GM18517 (cell line): ENCODE measurements at regions not wholly inside any gene's neighbourhood (a gene's known extent, or its start where the extent isn't known, plus 50 kb on each side); places are given as distances from the start of the nearest gene placed in this dataset.
"Not testable (repeated sequence)": the region's sequence is repeated elsewhere in the genome, so short reads cannot be mapped to it uniquely, and the experiment has no call there.

Source experiments
- ATAC-seq: cut with Tn5 transposase; IDR thresholded peaks from one replicate; pipeline ENCODE4 v1.9.1; 2021; ENCODE audit warnings: mild to moderate bottlenecking, moderate library complexity; ENCODE audit not compliant: unreplicated experiment

- no peak for ATAC-seq
These were observed 106.7 kb downstream of the LEPR start for GRCh38 chr1:65527190-65527589.

- no peak for ATAC-seq
These were observed 107.4 kb downstream of the LEPR start for GRCh38 chr1:65527707-65528503.

GRCh38 chr1:65531972-65532570, 111.6 kb downstream of the LEPR start:
- no peak for ATAC-seq

GRCh38 chr1:65535981-65536380, 115.5 kb downstream of the LEPR start:
- no peak for ATAC-seq

- ATAC-seq, result no peak
These were observed 117.6 kb downstream of the LEPR start for GRCh38 chr1:65538086-65538485.

GRCh38 chr1:65538664-65539063, 118.2 kb downstream of the LEPR start:
- ATAC-seq, result no peak

GRCh38 chr1:65539266-65540131, 119.0 kb downstream of the LEPR start:
- no peak for ATAC-seq

- ATAC-seq, result no peak
These were observed 120.7 kb downstream of the LEPR start for GRCh38 chr1:65541161-65541560.

GRCh38 chr1:65541865-65542264, 121.4 kb downstream of the LEPR start:
- ATAC-seq, result no peak

- ATAC-seq, result not testable (repeated sequence)
These were observed 122.1 kb downstream of the LEPR start for GRCh38 chr1:65542592-65542991.

- not testable (repeated sequence) for ATAC-seq
These were observed 130.0 kb downstream of the LEPR start for GRCh38 chr1:65550306-65551010.

GRCh38 chr1:65552484-65552883, 132.0 kb downstream of the LEPR start:
- ATAC-seq, result not testable (repeated sequence)

GRCh38 chr1:65554086-65554764, 133.8 kb downstream of the LEPR start:
- ATAC-seq, result not testable (repeated sequence)

- no peak for ATAC-seq
These were observed 134.4 kb downstream of the LEPR start for GRCh38 chr1:65554829-65555228.

GRCh38 chr1:65558215-65558614, 137.7 kb downstream of the LEPR start:
- no peak for ATAC-seq

- ATAC-seq, result no peak
These were observed 144.0 kb downstream of the LEPR start for GRCh38 chr1:65564493-65564892.

- no peak for ATAC-seq
These were observed 147.8 kb downstream of the LEPR start for GRCh38 chr1:65568285-65568684.

GRCh38 chr1:65572701-65573421, 152.4 kb downstream of the LEPR start:
- ATAC-seq, result no peak

- no peak for ATAC-seq
These were observed 156.8 kb downstream of the LEPR start for GRCh38 chr1:65577278-65577677.

- ATAC-seq, result not testable (repeated sequence)
These were observed 157.5 kb downstream of the LEPR start for GRCh38 chr1:65577982-65578381.
